ENCODE measurements at regions not wholly inside any gene's neighbourhood (a gene's known extent, or its start where the extent isn't known, plus 50 kb on each side); places are given as distances from the start of the nearest gene placed in this dataset.

GRCh38 chr2:509888-510287 lies 167.3 kb downstream of the TMEM18 start:
- TF ChIP-seq CTCF (IDR thresholded peaks at IDR 0.05; ENCODE audit: extremely low read depth, missing control alignments), result no peak
- DNase-seq (ENCODE audit: low spot score), result no peak

GRCh38 chr2:508121-508520 lies 169.1 kb downstream of the TMEM18 start:
- no peak for TF ChIP-seq CTCF (IDR thresholded peaks at IDR 0.05; ENCODE audit: extremely low read depth, missing control alignments)
- DNase-seq (ENCODE audit: low spot score), result no peak

DNA sequence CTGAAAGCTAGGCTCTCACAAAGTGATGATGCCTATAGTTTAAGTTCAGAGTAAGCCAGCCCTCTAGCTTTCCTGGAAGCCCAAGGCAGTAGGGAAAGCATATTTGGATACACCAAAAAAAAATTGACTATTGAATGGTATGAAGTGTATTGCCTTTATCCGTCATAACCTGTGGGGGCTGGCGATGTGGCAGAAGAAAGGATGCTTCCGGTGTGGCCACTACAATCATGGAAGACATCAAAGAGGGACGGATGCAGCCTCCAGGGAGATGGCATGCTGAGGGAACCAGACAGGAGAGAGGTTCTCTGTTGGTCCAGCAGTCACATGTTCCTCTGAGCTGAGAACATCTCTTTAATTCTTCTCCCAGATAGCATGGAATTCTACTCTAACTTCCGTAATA lies 170.3 kb downstream of the TMEM18 start:
- TF ChIP-seq CTCF (IDR thresholded peaks at IDR 0.05; ENCODE audit: extremely low read depth, missing control alignments), result no peak
- no peak for DNase-seq (ENCODE audit: low spot score)

DNA sequence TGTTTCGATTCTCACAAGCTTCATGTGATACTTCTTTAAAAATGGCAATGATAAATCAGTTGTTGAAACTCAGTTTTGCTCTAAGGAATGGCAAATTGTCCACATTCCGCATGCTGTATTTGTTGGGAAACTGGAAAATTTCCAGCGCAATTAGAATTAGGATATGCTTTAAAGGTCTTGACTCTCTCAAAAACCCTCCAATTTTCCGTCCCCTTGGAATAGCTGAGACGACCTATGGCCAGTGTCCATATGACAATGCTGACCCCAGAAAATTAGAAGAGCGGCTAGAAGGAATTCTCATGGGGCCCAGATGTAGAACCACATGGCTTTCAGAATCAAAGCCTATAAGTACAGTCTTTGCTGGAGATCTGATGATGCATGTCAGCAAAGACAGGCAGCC lies 170.8 kb downstream of the TMEM18 start:
- no peak for DNase-seq (ENCODE audit: low spot score)
- TF ChIP-seq CTCF (IDR thresholded peaks at IDR 0.05; ENCODE audit: extremely low read depth, missing control alignments), result no peak

DNA sequence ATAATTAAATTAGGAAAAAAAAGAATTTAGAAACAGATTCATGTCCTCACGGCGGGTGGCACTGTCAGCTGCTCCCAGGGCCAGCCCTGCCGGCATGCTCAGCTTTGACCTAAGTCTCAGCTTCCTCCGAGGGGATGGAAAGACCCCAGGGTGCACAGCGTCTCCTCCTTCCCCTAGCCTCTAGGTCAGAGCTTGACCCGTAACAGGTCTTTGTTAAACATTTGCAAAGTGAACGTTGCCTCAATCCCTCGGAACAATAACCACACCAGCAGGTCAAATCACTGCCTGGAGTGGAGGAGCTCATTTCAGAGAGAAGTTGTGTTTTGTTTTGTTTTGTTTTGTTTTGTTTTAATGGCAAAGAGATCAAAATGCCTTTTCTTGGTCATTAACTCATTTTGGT lies 171.3 kb downstream of the TMEM18 start:
- TF ChIP-seq CTCF (IDR thresholded peaks at IDR 0.05; ENCODE audit: extremely low read depth, missing control alignments), result no peak
- DNase-seq (ENCODE audit: low spot score), result no peak

GRCh38 chr2:503288-503999 lies 173.8 kb downstream of the TMEM18 start:
- no peak for TF ChIP-seq CTCF (IDR thresholded peaks at IDR 0.05; ENCODE audit: extremely low read depth, missing control alignments)
- no peak for DNase-seq (ENCODE audit: low spot score)

DNA sequence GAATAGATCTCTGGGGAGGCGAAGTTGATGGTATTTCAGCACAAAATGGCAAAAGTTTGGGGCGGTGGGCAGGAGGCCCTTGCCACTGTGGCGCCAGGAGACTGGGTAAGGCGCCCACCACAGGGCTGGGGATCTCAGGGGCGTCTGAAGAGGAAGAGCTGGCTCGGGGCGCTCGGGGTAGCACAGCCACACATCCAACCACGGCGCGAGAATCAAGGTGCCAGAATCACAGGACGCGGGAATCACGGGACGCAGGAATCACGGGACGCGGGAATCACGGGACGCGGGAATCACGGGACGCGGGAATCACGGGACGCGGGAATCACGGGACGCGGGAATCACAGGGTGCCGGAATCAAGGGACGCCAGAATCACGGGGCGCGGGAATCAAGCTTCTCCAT lies 174.4 kb downstream of the TMEM18 start:
- no peak for TF ChIP-seq CTCF (IDR thresholded peaks at IDR 0.05; ENCODE audit: extremely low read depth, missing control alignments)
- DNase-seq (ENCODE audit: low spot score), result no peak

Data from GM20000 (cell line).